Tibial nerve (tissue), 4 donors: ENCODE measurements at regions not wholly inside any gene's neighbourhood (a gene's known extent, or its start where the extent isn't known, plus 50 kb on each side); places are given as distances from the start of the nearest gene placed in this dataset.

Experiments
- DNase-seq, 2 donors: peaks; one replicate each; pipeline ENCODE4 v3.0.0-alpha.2; 2019; ENCODE audit warnings: low spot score in 2 of 2
- H3K27ac ChIP-seq, 4 donors: fragments of 200-600 bp; sonication (generic) in 3 of 4; one replicate each; pipeline ENCODE4 v1.5.1; 2017 to 2019; ENCODE audit warnings: mild to moderate bottlenecking in 1 of 4
- H3K27me3 ChIP-seq, 2 donors: fragments of 200-600 bp; sonication (generic) in 1 of 2; one replicate each; pipeline versions ENCODE4 v1.5.1 to v1.6.0; 2017 to 2019
- H3K36me3 ChIP-seq, 3 donors: fragments of 200-600 bp; sonication (generic); one replicate each; pipeline ENCODE4 v1.5.1; 2018 to 2019
- H3K4me1 ChIP-seq, 4 donors: fragments of 200-600 bp; sonication (generic) in 3 of 4; one replicate each; pipeline ENCODE4 v1.5.1; 2017 to 2019
- H3K4me3 ChIP-seq, 4 donors: fragments of 200-600 bp; sonication (generic) in 3 of 4; one replicate each; pipeline ENCODE4 v1.5.1; 2017 to 2019; ENCODE audit warnings: mild to moderate bottlenecking in 1 of 4, moderate library complexity in 1 of 4
- H3K9me3 ChIP-seq, 4 donors: fragments of 200-600 bp; sonication (generic) in 3 of 4; one replicate each; pipeline ENCODE4 v1.5.1; 2017 to 2019
- CTCF ChIP-seq, 5 experiments: fragments of 200-600 bp in 3 of 5; fragments of 450-650 bp in 2 of 5; sonication (generic) in 3 of 5; IDR thresholded peaks; one replicate each; pipeline ENCODE4 v1.5.1; 2016 to 2019; ENCODE audit warnings: antibody characterized with exemption in 5 of 5, mild to moderate bottlenecking in 3 of 5, moderate library complexity in 2 of 5
- EP300 ChIP-seq, 2 donors: sonication (generic); formaldehyde crosslinking; IDR thresholded peaks; one replicate each; pipeline ENCODE4 v1.6.1; 2017; ENCODE audit warnings: antibody characterized with exemption in 2 of 2, mild to moderate bottlenecking in 1 of 2
- POLR2A ChIP-seq, 2 donors: fragments of 450-650 bp; IDR thresholded peaks; one replicate each; pipeline ENCODE4 v1.6.1; 2017; ENCODE audit warnings: antibody characterized with exemption in 2 of 2, mild to moderate bottlenecking in 2 of 2, moderate library complexity in 2 of 2
- WGBS, 2 donors: methylation state at CpG; one replicate each; pipeline ENCODE4 v1.1.5; 2018; 5-methylcytosine and 5-hydroxymethylcytosine counted together

DNA sequence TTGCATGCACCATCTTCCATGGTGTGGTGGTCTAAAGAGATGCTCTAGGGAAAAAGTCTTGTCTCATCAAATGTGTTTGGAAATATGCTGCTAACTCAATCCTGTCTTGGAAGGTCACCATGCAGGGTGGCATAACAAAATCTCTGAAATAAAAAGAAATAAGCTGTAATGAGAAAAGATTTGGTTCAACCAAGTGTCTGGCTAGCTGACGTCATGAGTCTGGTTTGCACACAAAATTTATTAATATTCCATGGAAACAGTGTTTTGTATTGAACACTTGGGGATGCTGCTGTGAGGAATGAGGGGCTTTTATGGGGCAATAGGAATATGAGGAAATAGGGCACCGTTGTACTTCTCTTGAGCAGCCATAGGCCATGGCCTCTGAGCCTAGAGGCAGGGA is 575.7 kb upstream of the CDH5 start:
- no peaks in the 10 kb centered on the region for H3K9me3 ChIP-seq

GRCh38 chr16:65789161-65789945 is 577.1 kb upstream of the CDH5 start:
- 94 to 95% methylated on average over 2 of the region's 2 CpGs for WGBS, 2 donors
- H3K9me3 ChIP-seq: no peaks in the 10 kb centered on the region
- TF ChIP-seq POLR2A (IDR thresholded peaks at IDR 0.05): no peak
- no peak for TF ChIP-seq EP300 (IDR thresholded peaks at IDR 0.05)
- TF ChIP-seq CTCF (IDR thresholded peaks at IDR 0.05): no peak
- peaks cover 0 to under 1% (median 0%) of the 10 kb centered on the region in 4 donors for H3K4me1 ChIP-seq
- DNase-seq: no peak
- no peaks in the 10 kb centered on the region for H3K36me3 ChIP-seq
- H3K27ac ChIP-seq: no peak overlapping the region
- no peak overlapping the region for H3K4me3 ChIP-seq
- H3K27me3 ChIP-seq: no peaks in the 10 kb centered on the region

More for the DNA sequence above, 575.7 kb upstream of the CDH5 start:
- Histone ChIP-seq H3K4me3 (no peak overlapping the region), H3K27me3 (no peaks in the 10 kb centered on the region), H3K4me1 (no peaks in the 10 kb centered on the region), H3K27ac (no peak overlapping the region), H3K36me3 (no peaks in the 10 kb centered on the region)
- no peak for DNase-seq
- 57 to 65% methylated on average over 2 of the region's 2 CpGs for WGBS, 2 donors
- TF ChIP-seq POLR2A (IDR thresholded peaks at IDR 0.05) (no peak), EP300 (IDR thresholded peaks at IDR 0.05) (no peak), CTCF (IDR thresholded peaks at IDR 0.05) (no peak)

DNA sequence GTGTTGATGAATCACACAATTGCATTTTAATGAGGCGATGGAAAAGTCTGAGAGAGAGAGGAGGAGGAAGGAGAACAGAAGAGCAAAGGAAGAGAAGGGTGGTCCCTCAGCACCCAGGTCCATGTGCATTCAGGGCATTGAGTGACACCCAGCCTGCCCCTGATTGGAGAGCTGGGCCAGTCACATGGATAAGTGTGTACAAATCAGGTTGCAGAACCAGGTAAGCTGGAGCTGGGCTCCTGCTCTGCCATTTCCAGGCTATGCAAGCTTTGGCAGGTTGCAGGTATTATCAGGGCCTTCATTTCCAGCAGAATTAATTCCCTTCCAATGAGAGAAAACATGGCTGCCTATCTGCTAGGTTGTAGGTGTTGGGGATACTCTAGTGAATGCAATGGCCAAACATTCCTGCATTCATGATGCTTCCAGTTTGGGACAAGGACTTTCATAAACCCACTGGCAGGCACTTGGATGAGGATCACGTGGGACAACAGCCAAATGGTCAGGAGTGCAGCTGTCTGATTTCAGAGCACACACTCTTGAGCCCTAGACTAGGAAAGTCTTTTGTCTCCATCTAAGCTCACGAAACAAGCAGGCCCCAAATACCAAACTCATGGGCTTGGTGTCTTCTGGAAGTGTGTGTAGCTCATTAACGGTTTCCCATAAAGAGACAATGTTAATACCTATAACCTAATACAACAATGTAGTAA is 577.9 kb upstream of the CDH5 start:
- no peak for DNase-seq
- H3K36me3 ChIP-seq: no peaks in the 10 kb centered on the region
- H3K27ac ChIP-seq: no peak overlapping the region
- no peak overlapping the region for H3K4me3 ChIP-seq
- H3K4me1 ChIP-seq: peaks cover 0 to 9% (median 0%) of the 10 kb centered on the region in 4 donors
- 90 to 93% methylated on average over 4 of the region's 4 CpGs for WGBS, 2 donors
- no peaks in the 10 kb centered on the region for H3K27me3 ChIP-seq
- no peak for TF ChIP-seq POLR2A (IDR thresholded peaks at IDR 0.05)
- no peak for TF ChIP-seq CTCF (IDR thresholded peaks at IDR 0.05)
- no peak for TF ChIP-seq EP300 (IDR thresholded peaks at IDR 0.05)
- H3K9me3 ChIP-seq: no peaks in the 10 kb centered on the region

GRCh38 chr16:65787921-65788320 is 578.6 kb upstream of the CDH5 start:
- H3K27ac ChIP-seq: no peak overlapping the region
- no peaks in the 10 kb centered on the region for H3K27me3 ChIP-seq
- no peak overlapping the region for H3K4me3 ChIP-seq
- peaks cover 0 to 15% (median 0%) of the 10 kb centered on the region in 4 donors for H3K4me1 ChIP-seq
- WGBS, 2 donors: 90% methylated on average over 11 of the region's 11 CpGs
- H3K36me3 ChIP-seq: no peaks in the 10 kb centered on the region
- H3K9me3 ChIP-seq: no peaks in the 10 kb centered on the region
- TF ChIP-seq EP300 (IDR thresholded peaks at IDR 0.05) (no peak), POLR2A (IDR thresholded peaks at IDR 0.05) (no peak)
- no peak for DNase-seq

GRCh38 chr16:65786916-65787315 is 579.6 kb upstream of the CDH5 start:
- H3K4me3 ChIP-seq: no peak overlapping the region
- peaks cover 0 to 23% (median 0%) of the 10 kb centered on the region in 4 donors for H3K4me1 ChIP-seq
- no peaks in the 10 kb centered on the region for H3K36me3 ChIP-seq
- no peaks in the 10 kb centered on the region for H3K9me3 ChIP-seq
- DNase-seq: peak in 1 of 2 donors; percentile 19
- H3K27ac ChIP-seq: no peak overlapping the region
- TF ChIP-seq CTCF (IDR thresholded peaks at IDR 0.05) (no peak), EP300 (IDR thresholded peaks at IDR 0.05) (no peak), POLR2A (IDR thresholded peaks at IDR 0.05) (no peak)
- 29 to 68% methylated on average over 5 of the region's 5 CpGs for WGBS, 2 donors
- no peaks in the 10 kb centered on the region for H3K27me3 ChIP-seq
